Hematopoietic multipotent progenitor cell treated with erythropoietin and hydrocortisone succinate and interleukin-3 and kit ligand, for 15 days (in vitro differentiated cells): ENCODE measurements at regions not wholly inside any gene's neighbourhood (a gene's known extent, or its start where the extent isn't known, plus 50 kb on each side); places are given as distances from the start of the nearest gene placed in this dataset.
A peak's percentile ranks its signal among the peaks of the same experiment; 100 is the strongest.
"Not testable (repeated sequence)": the region's sequence is repeated elsewhere in the genome, so short reads cannot be mapped to it uniquely, and the experiment has no call there.

Experiments used
- DNase-seq: peaks from one replicate; pipeline ENCODE4 v3.0.0-alpha.2; 2015; ENCODE audit warnings: low spot score

DNA sequence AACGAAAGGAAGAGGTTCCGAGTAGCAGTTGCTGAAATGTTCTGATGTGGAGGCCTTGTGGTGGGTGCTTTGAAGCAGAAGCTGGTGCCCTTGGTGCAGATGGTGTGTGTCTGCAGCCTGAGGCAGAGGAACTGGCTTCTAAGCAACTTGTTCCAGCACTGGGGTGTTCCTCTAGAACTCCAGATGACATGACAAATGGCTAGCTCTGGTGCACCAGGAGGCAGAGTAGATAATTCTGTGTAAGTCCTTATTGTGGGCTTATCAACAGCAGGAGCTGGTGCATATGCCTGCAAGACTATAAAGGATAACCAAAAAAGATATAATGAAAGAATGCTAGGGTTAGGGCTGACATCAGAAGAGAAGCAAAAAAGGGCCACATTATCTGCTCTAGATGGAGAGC is 76.5 kb downstream of the ARL5B start:
- peak; percentile 50 for DNase-seq

DNA sequence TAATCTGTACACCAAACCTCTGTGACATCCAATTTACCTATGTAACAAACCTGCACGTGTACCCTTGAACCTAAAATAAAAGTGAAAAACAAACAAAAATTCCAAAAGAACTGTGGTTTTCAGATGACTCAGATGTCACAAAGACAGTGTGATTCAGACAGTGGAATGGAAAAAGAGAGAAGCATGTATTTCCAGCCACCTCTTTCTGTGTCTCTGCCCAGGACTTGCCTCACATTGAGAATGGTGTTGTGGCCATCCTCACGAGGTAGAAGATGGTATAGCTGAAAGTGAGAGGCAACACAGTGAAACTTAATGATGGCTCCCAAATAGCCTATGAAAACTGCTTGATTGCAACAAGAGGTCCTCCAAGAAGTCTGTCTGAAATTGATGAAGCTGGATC is 78.0 kb downstream of the ARL5B start:
- no peak for DNase-seq

DNA sequence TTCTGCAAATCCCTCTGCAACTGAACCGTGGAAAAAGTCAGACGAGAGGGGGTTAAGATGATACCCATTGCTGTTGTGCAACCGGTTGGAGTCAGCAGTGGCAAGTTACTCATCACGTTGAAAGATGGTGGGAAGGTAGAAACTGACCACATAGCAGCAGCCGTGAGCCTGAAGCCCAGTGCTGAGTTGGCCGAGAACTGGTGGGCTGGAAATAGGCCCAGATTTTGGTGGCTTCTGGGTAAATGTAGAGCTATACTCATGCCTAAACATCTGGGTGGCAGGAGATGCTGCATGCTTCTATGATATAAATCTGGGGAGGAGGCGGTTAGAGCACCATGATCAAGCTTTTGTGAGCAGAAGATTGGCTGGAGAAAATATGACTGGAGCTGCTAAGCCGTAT is 78.6 kb downstream of the ARL5B start:
- DNase-seq, result no peak

DNA sequence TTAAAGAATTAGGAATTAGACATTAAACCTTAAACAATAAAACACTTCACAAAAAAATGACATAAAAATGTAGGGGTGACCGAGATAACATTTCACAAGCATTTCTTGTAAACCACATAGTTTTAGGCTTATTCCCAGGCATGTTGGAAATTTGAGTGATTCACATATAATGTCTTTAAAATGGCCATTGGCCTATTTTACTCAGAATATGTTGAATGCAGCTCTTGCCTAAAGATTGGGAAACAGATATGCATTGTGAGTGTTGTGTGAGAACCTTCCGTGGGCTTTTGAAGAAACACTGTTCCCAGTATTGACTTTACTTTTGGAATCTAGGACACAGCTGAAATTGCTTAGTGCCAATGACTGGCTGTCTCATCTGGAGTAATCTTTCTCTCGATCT is 79.6 kb downstream of the ARL5B start:
- no peak for DNase-seq

DNA sequence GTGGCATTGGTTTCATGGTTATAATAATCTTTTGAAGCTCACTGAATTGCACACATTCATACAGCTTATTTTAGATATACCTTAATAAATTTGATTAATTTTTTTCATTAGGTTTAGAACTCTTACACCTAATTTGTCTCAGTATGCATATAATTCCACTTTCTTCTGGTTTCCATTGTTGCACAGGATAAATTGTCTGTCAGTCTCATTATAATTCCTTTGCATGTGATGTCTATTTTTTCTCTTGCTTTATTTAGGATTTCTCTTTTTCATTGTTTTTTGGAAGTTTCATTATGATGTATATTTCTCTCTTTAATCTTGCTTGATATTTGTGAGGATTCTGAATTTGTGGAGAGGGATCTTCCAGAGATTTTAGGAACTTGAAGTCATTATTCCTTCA is 84.7 kb downstream of the ARL5B start:
- no peak for DNase-seq

DNA sequence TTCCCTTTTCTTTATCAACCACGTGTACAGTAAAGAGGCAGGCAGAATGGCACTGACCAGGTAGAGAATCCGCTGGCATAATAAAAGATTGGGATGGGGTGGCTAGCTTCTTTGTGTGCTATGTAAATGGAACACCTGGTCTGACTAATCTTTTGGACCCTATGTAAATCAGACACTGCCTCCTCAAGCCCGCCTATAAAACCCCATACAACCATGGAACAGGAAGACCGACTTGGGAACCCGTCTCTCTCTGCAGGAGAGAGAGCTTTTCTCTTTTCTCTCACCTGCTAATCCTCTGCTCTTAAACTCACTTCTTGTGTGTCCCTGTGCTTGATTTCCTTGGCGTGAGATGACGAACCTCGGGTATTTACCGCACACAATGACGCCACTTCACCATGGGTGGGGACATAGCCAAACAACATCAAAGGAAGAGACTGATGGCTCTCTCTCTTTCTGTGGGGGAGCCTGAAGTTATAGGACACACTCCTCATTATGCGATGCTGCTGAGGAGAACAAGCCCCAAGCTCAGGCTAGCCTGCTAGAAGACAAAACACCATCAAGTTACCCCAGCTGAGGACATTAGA is 94.2 kb downstream of the ARL5B start:
- DNase-seq, result no peak

DNA sequence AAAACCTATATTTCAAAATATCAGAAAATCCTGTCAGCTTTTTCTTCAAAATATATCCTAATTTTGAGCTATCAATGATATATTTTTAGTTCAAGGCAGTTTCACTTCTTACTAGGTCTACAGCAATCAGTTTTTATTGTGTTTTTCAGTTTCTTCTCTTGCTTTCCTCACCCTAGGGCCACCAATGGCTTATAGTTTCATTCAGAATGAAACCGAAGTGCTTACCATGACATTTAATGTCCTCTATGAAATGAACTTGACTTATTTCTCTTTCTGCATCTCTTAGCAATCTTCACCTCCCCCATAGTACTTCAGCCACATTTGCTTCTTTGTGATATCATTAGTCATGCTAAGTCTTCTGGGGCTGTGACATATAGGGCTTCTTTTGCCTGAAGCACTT is 100.3 kb downstream of the ARL5B start:
- no peak for DNase-seq

DNA sequence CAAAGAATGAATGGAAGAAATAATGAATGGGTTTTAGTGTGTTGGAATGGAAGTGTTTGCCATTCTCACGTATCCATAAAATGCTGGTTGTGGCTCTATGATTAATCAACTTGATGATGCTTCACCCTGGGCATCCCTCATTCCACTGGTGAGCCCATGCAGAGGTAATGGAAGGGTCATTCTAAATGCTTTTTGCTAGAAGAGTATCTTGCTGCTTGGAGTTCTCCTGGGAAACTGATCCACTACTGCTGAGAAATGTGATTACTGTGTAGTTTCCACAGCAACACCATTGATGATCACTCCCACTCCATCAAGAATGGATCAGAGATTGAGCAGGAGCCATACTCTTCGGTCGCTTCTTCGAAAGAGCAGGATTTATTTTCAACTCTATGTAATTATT is 101.6 kb downstream of the ARL5B start:
- DNase-seq, result no peak

DNA sequence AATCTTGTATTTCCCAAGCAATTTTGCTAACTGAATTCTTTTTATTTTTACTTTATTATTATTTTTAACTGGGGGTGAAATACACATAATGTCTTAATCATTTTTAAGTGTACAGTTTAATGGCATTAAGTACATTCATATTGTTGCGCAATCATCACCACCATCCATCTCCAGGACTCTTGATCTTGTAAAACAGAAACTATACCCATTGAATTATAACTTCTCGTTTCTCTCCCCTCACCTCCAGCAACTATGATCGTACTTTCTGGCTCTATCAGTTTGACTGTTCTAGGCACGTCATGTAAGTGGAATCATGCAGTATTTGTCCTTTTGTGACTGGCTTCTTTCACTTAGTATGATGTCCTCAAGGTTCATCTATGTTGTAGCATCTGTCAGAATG is 108.8 kb downstream of the ARL5B start:
- no peak for DNase-seq

DNA sequence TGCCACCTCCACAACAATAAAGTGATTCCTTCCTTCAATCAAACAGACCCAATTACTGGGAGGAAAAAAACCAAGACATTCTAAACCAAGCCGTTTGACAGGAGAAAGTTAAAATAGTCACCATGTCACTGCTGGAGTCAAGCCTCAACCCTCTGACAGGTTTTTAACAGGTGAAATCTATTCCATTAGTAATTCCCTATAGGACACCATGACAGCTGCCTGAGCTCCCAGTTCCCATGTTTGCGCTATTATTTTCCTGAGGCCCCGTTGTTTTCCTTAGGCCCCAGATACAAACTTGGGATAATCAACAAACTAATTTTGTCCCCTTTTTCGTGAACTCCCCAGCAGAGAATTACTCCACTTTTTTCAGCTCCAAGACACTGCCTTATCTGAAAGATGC is 113.9 kb downstream of the ARL5B start:
- DNase-seq, result no peak

DNA sequence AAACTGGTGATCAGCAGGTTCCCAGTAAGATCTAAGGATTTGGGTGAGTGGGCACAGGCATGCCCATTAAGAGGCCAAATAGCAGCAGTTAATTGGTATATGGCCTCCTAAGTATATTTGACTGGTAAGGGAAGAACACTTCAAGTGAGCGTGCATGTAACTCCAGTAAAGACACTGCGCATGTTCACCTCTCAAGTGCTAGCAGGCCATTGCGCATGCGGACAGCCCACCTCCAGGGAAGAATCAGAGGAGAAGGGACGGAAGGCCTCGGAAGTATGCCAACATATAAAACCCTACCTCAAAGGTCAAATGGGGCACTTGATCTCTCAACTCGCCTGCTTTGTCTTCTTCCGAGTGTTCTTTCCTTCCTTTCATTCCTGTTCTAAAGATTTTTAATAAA is 118.0 kb downstream of the ARL5B start:
- no peak for DNase-seq

DNA sequence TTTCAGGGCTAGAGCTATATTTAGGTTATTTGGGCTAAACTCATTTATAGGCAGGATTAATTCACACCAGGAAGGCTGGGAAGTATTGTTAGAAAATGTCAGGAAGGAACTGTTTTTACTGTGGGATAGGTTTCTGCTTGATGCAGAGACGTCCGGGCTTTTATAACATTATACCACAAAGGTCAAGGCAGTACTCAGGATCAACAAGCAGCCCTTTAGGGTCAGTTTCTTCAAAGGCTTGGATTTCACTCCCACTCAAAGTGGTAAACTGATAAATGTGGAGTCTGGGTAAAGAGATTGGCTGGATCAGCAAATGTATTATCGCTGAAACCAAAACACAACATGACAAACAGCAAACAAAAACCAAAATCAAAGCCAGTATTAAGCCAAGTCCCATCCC is 127.2 kb downstream of the ARL5B start:
- DNase-seq, result no peak

DNA sequence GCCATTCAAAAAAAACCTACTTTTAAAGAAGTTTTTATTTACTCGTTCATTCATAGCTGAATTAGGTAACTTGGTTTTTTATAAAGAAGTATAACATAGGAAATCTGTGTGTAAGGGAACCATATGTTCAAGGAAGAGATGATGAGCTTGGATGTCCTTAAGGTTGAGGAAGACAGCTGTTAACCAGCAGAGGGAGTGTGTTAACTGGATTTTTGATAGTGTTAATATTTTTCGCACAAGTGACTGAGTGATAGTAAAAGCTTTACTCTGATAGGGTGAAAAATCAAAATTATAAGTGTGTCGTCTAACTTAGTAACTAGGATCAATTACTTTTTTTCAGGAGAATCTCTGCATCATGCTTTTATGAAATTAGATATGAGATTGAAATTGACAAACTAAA is 134.7 kb downstream of the ARL5B start:
- no peak for DNase-seq

DNA sequence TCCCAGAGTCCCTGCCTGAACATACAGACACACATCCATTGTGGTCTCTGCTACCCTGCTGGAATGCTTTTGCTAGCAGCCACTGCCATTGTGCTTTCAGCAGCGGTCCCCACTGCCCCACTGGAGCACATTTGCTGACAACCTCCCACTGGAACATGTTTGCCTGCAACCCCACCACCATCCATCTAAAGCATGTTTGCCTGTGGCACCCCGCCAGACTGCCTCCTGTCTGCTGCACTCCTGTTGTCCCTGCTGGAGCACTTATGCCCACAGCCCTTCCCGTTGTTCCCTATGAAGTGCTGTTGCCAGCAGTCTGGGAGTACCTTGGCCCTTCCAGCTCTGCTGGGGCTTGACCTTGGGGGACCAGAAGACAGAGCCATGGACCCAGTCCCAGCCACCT is 136.3 kb downstream of the ARL5B start:
- no peak for DNase-seq

DNA sequence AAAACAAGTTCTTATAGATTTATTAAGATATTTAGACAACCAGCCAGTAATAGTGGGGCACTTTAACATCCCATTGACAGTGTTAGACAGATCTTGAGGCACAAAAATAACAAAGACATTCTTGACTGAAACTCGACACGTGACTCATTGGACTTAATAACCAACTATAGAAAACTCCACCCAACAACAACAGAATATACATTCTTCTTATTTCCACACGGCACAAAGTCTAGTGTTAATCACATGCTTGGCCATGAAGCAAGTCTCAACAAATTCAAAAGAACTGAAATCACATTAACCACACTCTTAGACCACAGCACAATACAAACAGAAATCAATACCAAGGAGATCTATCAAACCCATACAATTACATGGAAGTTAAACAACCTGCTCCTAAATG is 138.1 kb downstream of the ARL5B start:
- no peak for DNase-seq

DNA sequence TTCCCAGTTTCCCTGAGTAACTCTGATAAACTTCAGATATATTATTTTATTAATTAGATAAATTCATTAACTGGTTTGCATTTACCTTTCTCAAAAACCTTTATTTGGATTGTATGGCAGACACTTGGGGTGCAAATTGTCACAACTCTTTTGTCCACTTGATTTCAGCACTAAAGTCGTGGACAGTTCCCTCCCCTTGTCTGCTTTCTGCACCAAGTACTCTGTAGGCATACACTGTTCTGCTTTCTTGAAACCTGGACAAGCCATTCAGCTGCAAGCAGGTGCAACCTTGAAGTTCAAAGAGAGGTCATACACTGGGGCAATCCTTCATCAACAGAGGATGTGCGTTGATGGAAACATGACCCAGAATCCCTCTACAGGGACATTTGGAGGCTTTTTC is 162.9 kb downstream of the ARL5B start:
- no peak for DNase-seq

DNA sequence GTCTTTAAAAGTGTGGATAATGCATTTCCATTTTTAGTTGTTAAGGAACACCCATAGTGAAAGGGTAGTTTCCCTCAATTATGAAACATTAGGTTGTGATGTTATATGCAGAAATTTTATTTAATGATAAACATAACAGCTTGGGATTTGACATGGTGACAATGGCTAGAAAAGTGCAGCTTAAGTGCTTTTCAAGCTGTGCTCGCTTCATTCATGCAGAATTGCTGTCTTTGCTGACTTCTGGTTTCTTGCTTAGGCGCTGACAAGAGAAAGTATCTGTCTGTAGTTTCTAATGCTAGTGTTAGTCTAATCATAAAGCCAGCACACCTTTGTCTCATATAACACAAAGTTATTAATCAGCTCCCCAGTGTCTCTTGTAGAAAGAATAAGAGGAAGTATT is 170.0 kb downstream of the ARL5B start:
- no peak for DNase-seq

DNA sequence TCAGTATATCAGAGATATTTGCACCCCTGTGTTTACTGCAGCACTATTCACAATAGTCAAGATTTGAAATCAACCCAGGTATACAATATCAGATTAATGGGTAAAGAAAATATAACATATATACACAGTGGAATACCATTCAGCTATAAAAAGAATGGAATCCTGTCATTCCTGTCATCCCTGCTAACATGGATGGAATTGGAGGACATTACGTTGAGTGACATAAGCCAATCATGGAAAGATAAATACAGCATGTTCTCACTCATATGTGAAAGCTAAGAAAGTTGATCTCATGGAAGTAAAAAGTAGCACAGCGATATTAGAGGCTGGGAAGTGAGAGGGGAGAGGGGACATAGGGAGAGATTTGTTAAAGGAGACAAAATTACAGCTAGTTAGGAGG is 171.0 kb downstream of the ARL5B start:
- DNase-seq, result no peak

DNA sequence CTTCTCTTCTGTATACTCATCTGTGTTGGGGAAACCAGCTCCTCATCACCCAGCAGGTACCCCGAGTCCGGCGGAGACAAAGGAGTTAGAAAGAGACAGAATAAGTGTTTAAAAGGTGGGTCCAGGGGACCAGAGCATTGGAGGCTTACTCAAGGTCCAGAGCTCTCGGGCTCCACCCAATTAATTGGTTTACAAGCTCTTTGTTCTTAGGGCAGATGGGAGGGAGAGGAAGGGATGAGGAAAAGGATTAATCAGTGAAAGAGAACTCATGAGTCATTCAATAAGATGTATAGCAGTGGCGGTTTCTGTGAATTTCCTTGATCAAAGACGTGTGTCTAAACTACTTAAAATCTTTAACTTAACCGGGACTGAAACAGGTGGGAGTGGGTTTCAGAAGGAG is 192.0 kb upstream of the MALRD1 start:
- not testable (repeated sequence) for DNase-seq

DNA sequence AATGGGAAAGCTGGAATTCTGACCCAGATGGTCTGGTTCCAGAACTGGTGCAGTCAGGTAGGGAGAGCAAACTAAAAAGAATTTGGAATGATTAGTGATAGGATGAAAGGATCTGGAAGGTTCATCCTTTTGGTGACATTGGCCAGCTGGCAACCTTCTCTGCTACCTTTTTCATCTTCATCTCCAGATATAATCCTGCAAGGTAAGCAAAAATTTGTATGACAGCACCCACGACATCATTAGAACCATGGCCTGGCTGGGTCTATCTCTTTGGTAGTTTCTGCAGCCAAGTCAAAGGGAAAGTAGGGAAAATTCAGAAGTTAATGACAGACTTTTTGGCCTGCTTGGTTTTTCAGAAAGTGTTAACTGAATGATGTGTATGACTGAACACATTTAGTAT is 188.9 kb upstream of the MALRD1 start:
- no peak for DNase-seq

DNA sequence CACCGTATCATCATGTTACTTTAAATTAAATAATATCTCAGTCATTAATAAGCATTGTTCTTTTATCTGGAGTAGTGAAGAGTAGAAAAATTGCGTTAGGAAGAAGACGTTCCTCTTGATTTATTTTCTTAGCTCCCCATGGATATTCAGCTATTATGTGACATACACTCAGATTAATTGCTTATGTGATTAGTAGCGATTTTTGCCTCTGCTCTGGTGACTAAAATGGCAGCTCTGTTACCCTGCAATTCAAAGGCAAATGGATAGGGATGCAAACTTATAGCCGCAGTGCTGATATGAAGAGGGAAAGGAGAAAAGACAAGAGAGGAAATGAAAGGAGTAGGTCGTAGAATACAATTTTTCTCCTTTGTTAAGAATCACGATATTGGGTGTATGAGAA is 188.4 kb upstream of the MALRD1 start:
- no peak for DNase-seq

DNA sequence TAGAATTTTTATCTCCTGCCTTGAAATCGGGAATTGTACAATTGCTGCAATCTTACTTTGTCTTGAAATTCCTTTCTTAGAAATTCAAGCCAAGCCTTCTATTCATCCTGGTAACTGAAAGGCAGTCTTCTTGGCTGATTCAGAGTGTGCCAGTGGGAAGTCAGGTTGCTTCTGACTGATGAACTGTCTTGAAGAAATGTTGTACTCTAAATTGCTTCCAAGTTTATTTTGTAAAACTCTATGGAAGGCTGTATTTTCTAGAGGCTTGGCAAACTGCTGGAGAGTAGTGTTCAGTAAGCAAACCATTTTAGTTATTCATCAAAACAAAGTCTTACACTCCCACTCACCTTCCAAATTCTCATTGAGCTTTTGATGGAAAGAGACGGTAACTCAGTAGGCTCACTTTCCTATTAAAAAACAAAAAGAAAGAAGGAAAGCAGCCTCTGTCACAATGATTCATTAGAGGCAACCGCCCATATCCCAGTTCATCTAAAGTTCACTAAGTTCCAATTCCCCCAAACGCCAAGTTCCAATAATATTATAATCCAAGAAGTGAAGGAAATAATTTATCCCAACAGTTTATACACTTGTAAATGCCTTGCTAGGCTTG is 187.9 kb upstream of the MALRD1 start:
- DNase-seq, result no peak

DNA sequence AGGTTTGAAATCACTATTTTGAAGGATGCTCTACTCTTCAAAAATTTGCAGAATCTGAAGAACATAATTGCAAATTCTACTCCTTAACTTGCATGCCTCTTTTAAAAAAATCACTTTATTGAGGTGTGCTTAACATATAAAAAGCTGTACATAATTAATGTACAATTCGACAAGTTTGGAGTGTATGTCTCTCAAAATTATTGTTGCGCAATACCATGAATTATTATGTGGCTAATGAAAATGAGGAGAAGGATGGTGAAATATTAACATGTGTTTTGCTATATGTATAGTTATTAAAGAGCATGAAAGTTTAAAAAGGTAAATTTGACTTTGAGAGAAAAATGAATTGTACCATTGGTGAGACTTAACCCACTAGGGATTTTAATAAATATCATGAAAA is 187.2 kb upstream of the MALRD1 start:
- DNase-seq, result no peak

DNA sequence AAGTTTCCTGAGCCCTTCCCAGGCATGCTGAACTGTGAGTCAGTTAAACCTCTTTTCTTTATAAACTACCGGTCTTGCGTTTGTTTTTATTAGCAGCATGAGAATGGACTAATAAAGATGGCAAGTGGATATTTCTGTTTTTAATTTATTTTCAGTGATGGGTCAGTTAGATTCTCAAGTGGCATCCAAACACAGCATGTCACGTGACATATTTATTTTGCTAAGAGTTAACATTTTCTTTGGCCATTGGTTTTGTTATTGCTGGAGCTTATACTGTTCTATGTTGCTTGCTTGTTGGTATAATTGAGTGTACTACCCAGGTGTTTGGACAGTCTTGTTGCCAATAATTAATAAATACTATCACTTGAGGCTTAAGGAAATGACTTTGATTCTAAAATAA is 181.7 kb upstream of the MALRD1 start:
- no peak for DNase-seq

DNA sequence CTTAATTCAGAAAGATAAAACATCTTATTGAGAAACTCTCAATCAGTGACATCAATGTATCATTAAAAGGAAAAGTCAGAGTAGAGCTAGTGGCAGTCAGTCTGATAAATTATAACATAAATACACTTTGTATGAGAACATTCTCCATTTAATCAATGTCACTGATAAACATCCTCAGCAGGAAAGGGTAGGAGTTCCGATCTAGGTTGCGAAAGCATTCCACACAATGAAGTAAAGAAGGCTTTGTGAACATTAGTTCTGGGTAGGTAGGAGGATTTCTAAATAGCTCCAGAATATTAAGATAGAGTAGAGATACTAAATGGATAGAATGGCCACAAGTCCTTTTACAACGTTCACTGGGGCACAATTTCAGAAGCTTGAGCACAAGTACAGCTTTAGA is 179.7 kb upstream of the MALRD1 start:
- no peak for DNase-seq
